ENCODE measurements at regions not wholly inside any gene's neighbourhood (a gene's known extent, or its start where the extent isn't known, plus 50 kb on each side); places are given as distances from the start of the nearest gene placed in this dataset.

DNA sequence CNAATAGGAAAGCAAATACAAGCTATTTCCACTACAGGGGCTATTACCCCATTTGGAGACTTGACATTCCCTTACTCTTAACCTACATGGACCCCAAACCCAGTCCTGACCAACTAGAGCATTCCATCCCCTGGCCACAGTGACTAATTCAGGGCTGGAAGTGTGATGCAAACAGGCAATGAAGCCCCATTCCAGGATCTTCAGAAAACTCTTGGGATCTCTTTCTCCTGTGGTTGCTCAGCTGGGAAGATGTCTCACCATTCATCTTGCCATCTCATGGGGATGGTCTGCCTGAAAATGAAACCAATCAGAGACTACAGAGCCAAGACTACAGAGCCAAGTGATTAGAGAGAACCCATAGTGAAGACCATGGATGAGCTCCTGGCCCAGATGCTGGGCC is 206.2 kb downstream of the ZNF365 start:
- H3K4me1 ChIP-seq (ENCODE audit: low read depth) = no peaks in the 10 kb centered on the region
- peak in 1 of 2 donors; percentile 40 for DNase-seq (ENCODE audit: low read depth in 1 of 2, low spot score in 1 of 2)
- H3K27ac ChIP-seq = no peak overlapping the region
- peaks cover 7% of the 10 kb centered on the region for H3K27me3 ChIP-seq
- no peaks in the 10 kb centered on the region for H3K9me3 ChIP-seq (ENCODE audit: low read depth)
- TF ChIP-seq, protein P1, sequence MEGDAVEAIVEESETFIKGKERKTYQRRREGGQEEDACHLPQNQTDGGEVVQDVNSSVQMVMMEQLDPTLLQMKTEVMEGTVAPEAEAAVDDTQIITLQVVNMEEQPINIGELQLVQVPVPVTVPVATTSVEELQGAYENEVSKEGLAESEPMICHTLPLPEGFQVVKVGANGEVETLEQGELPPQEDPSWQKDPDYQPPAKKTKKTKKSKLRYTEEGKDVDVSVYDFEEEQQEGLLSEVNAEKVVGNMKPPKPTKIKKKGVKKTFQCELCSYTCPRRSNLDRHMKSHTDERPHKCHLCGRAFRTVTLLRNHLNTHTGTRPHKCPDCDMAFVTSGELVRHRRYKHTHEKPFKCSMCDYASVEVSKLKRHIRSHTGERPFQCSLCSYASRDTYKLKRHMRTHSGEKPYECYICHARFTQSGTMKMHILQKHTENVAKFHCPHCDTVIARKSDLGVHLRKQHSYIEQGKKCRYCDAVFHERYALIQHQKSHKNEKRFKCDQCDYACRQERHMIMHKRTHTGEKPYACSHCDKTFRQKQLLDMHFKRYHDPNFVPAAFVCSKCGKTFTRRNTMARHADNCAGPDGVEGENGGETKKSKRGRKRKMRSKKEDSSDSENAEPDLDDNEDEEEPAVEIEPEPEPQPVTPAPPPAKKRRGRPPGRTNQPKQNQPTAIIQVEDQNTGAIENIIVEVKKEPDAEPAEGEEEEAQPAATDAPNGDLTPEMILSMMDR (IDR thresholded peaks at IDR 0.05; ENCODE audit: low read depth, low read length) = no peak
- no peak overlapping the region for H3K4me3 ChIP-seq
- no peaks in the 10 kb centered on the region for H3K36me3 ChIP-seq

DNA sequence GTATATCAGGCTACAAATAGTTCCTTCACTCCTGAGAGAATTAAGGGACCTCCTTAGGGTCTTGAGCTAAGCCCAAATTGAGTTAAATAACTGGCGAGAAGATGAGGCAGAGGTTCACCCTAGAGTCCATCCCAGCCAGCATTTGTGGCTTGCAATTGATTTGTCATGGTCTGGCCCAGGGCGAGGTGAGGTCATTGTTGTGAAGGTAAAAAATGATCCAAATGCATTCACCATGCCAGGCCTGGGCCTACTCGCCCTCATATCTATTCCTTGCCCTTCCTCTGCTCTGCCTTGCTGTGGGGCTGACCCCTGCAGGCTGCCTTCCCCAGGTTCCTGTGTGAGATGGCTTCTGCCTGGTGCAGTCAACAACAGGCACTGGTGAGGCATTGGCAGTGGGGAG is 207.2 kb downstream of the ZNF365 start:
- no peak overlapping the region for H3K4me3 ChIP-seq
- no peak overlapping the region for H3K27ac ChIP-seq
- H3K27me3 ChIP-seq = peaks cover 7% of the 10 kb centered on the region
- no peaks in the 10 kb centered on the region for H3K4me1 ChIP-seq (ENCODE audit: low read depth)
- no peaks in the 10 kb centered on the region for H3K36me3 ChIP-seq
- TF ChIP-seq, protein P1 (IDR thresholded peaks at IDR 0.05; ENCODE audit: low read depth, low read length) = no peak
- no peaks in the 10 kb centered on the region for H3K9me3 ChIP-seq (ENCODE audit: low read depth)
- DNase-seq (ENCODE audit: low read depth in 1 of 2, low spot score in 1 of 2) = no peak

DNA sequence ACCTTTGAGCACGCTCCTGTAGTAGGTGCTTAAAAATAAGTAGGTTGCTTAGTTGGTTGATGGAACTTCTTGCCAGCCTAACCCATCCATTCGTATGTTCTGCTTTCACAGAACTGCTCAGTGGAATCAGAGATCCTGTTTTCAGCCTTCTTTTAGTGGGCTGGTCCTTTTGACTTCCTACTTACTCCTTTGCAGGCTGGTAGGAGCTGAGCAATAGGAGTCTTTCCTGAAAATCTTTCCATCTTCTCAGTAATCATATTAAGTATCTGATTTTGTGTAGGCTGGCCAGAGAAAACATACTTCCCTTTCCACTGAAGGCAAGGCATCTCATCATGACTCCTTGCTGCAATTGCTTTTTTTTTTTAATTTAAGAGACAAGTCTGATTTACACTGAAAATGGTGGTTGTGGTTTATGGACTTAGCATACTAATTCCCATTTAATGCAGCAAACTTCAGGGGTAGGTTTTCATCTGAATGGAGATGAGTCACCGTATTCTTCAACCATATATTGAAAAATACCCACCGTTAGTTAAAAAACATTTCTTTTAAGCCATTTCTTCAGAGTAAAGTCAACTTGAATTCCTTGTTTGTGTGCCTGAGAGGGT is 208.0 kb downstream of the ZNF365 start:
- H3K36me3 ChIP-seq = no peaks in the 10 kb centered on the region
- no peak overlapping the region for H3K4me3 ChIP-seq
- no peak overlapping the region for H3K27ac ChIP-seq
- H3K4me1 ChIP-seq (ENCODE audit: low read depth) = no peaks in the 10 kb centered on the region
- DNase-seq (ENCODE audit: low read depth in 1 of 2, low spot score in 1 of 2) = no peak
- TF ChIP-seq, protein P1 (IDR thresholded peaks at IDR 0.05; ENCODE audit: low read depth, low read length) = no peak
- H3K27me3 ChIP-seq = peaks cover 7% of the 10 kb centered on the region
- no peaks in the 10 kb centered on the region for H3K9me3 ChIP-seq (ENCODE audit: low read depth)

DNA sequence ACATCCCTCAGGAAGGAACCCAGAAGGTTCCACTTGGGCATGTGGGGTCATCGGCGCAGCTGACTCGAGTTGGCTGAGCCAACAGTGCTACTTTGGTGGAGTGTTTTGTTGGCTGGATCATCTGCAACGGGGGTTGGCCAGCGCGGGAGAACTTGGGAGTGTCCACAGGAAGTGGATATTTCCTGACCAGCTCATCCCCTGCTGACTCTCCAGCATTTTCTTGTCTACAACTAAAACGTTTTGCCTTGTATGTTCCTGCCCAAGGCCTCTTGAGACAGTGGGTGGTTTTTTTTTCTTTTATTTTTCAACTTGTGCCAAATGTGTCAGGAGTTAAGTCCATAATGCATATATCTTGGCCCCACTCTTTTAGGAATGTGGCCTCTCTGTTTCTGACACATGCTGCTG is 208.6 kb downstream of the ZNF365 start:
- Histone ChIP-seq H3K27me3 (peaks cover 7% of the 10 kb centered on the region), H3K4me3 (no peak overlapping the region), H3K4me1 (ENCODE audit: low read depth) (no peaks in the 10 kb centered on the region), H3K27ac (no peak overlapping the region), H3K36me3 (no peaks in the 10 kb centered on the region), H3K9me3 (ENCODE audit: low read depth) (no peaks in the 10 kb centered on the region)
- TF ChIP-seq, protein P1 (IDR thresholded peaks at IDR 0.05; ENCODE audit: low read depth, low read length) = no peak
- DNase-seq (ENCODE audit: low read depth in 1 of 2, low spot score in 1 of 2) = peak in 1 of 2 donors; percentile 97

DNA sequence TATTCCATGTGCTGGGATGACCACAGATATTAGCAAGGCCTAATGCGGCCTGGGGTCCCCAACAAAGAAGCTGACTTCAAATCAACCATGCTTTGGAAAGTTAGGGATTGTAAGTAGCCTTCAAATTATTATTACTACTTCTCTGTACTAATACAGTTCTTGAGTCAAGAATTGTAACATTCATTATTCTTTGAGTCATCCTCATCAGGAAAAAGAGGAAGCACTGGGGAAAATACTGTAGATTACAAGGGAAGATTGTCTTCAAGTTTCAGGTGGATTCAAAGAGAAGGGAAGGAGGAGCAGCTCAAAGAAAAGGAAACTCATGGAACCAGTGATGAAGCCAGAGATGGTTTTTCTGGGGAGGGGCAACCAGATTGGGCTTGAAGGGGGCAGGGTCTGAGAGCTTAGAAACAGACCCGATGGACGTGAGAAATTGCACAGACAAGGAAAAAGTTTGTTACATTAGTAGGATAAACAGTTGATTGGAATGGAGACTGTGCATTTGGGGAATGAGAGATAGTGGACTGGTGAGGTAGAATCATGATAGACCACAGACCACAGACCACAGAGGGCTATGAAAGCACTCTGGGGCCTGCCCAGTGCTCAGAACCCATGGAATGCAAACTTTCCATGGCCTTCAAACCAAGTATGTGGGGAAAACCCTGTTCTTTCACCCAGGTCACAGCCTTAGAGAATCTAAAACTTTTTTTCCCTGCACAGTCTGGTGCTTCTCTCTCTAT is 209.9 kb downstream of the ZNF365 start:
- H3K4me3 ChIP-seq = no peak overlapping the region
- H3K27ac ChIP-seq = no peak overlapping the region
- no peaks in the 10 kb centered on the region for H3K9me3 ChIP-seq (ENCODE audit: low read depth)
- H3K36me3 ChIP-seq = no peaks in the 10 kb centered on the region
- H3K4me1 ChIP-seq (ENCODE audit: low read depth) = no peaks in the 10 kb centered on the region
- H3K27me3 ChIP-seq = no peaks in the 10 kb centered on the region
- peak in 1 of 2 donors; percentile 96 for DNase-seq (ENCODE audit: low read depth in 1 of 2, low spot score in 1 of 2)
- TF ChIP-seq, protein P1 (IDR thresholded peaks at IDR 0.05; ENCODE audit: low read depth, low read length) = no peak
